H9 (cell line): ENCODE measurements at regions not wholly inside any gene's neighbourhood (a gene's known extent, or its start where the extent isn't known, plus 50 kb on each side); places are given as distances from the start of the nearest gene placed in this dataset.

Source experiments
- DNase-seq: peaks from one replicate; pipeline ENCODE4 v3.0.0-alpha.2; 2017
- H2AFZ ChIP-seq: one replicate; pipeline ENCODE4 v1.6.1; 2013; ENCODE audit warnings: mild to moderate bottlenecking, low read length, control low read depth, moderate library complexity
- H2AK5ac ChIP-seq: 2 replicates; pipeline ENCODE4 v1.6.1; 2013; ENCODE audit warnings: low read length, control low read depth, mixed read lengths; ENCODE audit not compliant: insufficient read length
- H2BK120ac ChIP-seq: one replicate; pipeline ENCODE4 v1.6.1; 2013; ENCODE audit warnings: low read depth, mild to moderate bottlenecking, low read length, control low read depth, inconsistent platforms; ENCODE audit not compliant: poor library complexity, severe bottlenecking
- H2BK12ac ChIP-seq: 2 replicates; pipeline ENCODE4 v1.6.1; 2013; ENCODE audit warnings: low read length, control low read depth, mixed read lengths, low read depth; ENCODE audit not compliant: insufficient read length
- H2BK15ac ChIP-seq: 2 replicates; pipeline ENCODE4 v1.6.1; 2013; ENCODE audit warnings: low read depth, low read length, control low read depth
- H2BK20ac ChIP-seq: one replicate; pipeline ENCODE4 v1.6.1; 2013; ENCODE audit warnings: low read depth, mild to moderate bottlenecking, low read length, control low read depth, inconsistent platforms; ENCODE audit not compliant: poor library complexity, severe bottlenecking
- H2BK5ac ChIP-seq: 2 replicates; pipeline ENCODE4 v1.6.1; 2013; ENCODE audit warnings: low read length, control low read depth, mixed read lengths; ENCODE audit not compliant: insufficient read length
- H3K14ac ChIP-seq: 2 replicates; pipeline ENCODE4 v1.6.1; 2013; ENCODE audit warnings: low read length, control low read depth; ENCODE audit not compliant: insufficient read depth
- H3K18ac ChIP-seq: 2 replicates; pipeline ENCODE4 v1.6.1; 2013; ENCODE audit warnings: low read depth, mild to moderate bottlenecking, mixed read lengths, low read length, control low read depth; ENCODE audit not compliant: insufficient read length
- H3K23ac ChIP-seq: 2 replicates; pipeline ENCODE4 v1.6.1; 2013; ENCODE audit warnings: low read length, control low read depth, mixed read lengths, low read depth; ENCODE audit not compliant: insufficient read length
- H3K23me2 ChIP-seq: 2 replicates; pipeline ENCODE4 v1.6.1; 2013; ENCODE audit warnings: low read depth, mild to moderate bottlenecking, mixed read lengths, low read length, control low read depth; ENCODE audit not compliant: insufficient read length, poor library complexity, severe bottlenecking
- H3K27ac ChIP-seq: 2 replicates; pipeline ENCODE4 v1.5.1; 2013; ENCODE audit warnings: low read length, control low read depth, mixed read lengths, low read depth; ENCODE audit not compliant: insufficient read length
- H3K27me3 ChIP-seq: 2 replicates; pipeline ENCODE4 v1.6.1; 2013; ENCODE audit warnings: low read length, control low read depth, inconsistent platforms; ENCODE audit not compliant: insufficient read depth
- H3K4ac ChIP-seq: 2 replicates; pipeline ENCODE4 v1.6.1; 2013; ENCODE audit warnings: low read depth, mild to moderate bottlenecking, control low read depth, inconsistent platforms, low read length, moderate library complexity
- H3K4me1 ChIP-seq: 2 replicates; pipeline ENCODE4 v1.6.1; 2013; ENCODE audit warnings: low read length, control low read depth, inconsistent platforms; ENCODE audit not compliant: insufficient read depth
- H3K4me2 ChIP-seq: 2 replicates; pipeline ENCODE4 v1.6.1; 2013; ENCODE audit warnings: low read length, control low read depth, mixed read lengths; ENCODE audit not compliant: insufficient read length, insufficient read depth
- H3K56ac ChIP-seq: 2 replicates; pipeline ENCODE4 v1.6.1; 2013; ENCODE audit warnings: low read depth, mild to moderate bottlenecking, mixed read lengths, low read length, control low read depth; ENCODE audit not compliant: insufficient read length
- H3K79me1 ChIP-seq: 2 replicates; pipeline ENCODE4 v1.6.1; 2013; ENCODE audit warnings: low read depth, mild to moderate bottlenecking, moderate library complexity, low read length, control low read depth, inconsistent platforms; ENCODE audit not compliant: insufficient read depth, poor library complexity, severe bottlenecking
- H3K79me2 ChIP-seq: 2 replicates; pipeline ENCODE4 v1.6.1; 2013; ENCODE audit warnings: low read length, control low read depth, inconsistent platforms; ENCODE audit not compliant: insufficient read depth
- H3K9ac ChIP-seq: 2 replicates; pipeline ENCODE4 v1.6.1; 2013; ENCODE audit warnings: low read length, control low read depth, mixed read lengths; ENCODE audit not compliant: insufficient read length; ENCODE audit errors: extremely low read depth
- H3K9me3 ChIP-seq: one replicate; pipeline ENCODE4 v1.6.1; 2013; ENCODE audit warnings: low read depth, low read length, inconsistent platforms; ENCODE audit not compliant: control insufficient read depth
- H3T11ph ChIP-seq: one replicate; pipeline ENCODE4 v1.6.1; 2013; ENCODE audit warnings: mild to moderate bottlenecking, low read length, control low read depth, inconsistent platforms
- H4K20me1 ChIP-seq: one replicate; pipeline ENCODE4 v1.6.1; 2013; ENCODE audit not compliant: control insufficient read depth, insufficient read length, insufficient read depth
- H4K5ac ChIP-seq: 2 replicates; pipeline ENCODE4 v1.6.1; 2013; ENCODE audit warnings: low read depth, mild to moderate bottlenecking, mixed read lengths, low read length, control low read depth; ENCODE audit not compliant: insufficient read length
- H4K8ac ChIP-seq: replicated peaks from 2 replicates; pipeline ENCODE4 v1.6.1; 2013; ENCODE audit warnings: low read length, control low read depth, mixed read lengths, low read depth; ENCODE audit not compliant: insufficient read length
- H4K91ac ChIP-seq: 2 replicates; pipeline ENCODE4 v1.6.1; 2013; ENCODE audit warnings: low read depth, mild to moderate bottlenecking, moderate library complexity, mixed read lengths, low read length, control low read depth; ENCODE audit not compliant: insufficient read length
- H3K27ac Mint-ChIP-seq, 3 experiments: 2 replicates in 2 of 3; 3 replicates in 1 of 3; pipeline ENCODE4 v1.8.0; 2020 to 2021; ENCODE audit warnings: mixed read lengths in 3 of 3, mild to moderate bottlenecking in 1 of 3, moderate library complexity in 1 of 3
- H3K27me3 Mint-ChIP-seq: 2 replicates; pipeline ENCODE4 v1.8.0; 2021; ENCODE audit warnings: low read depth, mild to moderate bottlenecking, moderate library complexity, mixed read lengths
- H3K36me3 Mint-ChIP-seq, 3 experiments: 2 replicates in 2 of 3; 3 replicates in 1 of 3; pipeline ENCODE4 v1.8.0; 2020 to 2021; ENCODE audit warnings: low read depth in 3 of 3, mixed read lengths in 3 of 3; ENCODE audit not compliant: insufficient read depth in 1 of 3
- H3K4me1 Mint-ChIP-seq, 2 experiments: 2 replicates each; pipeline ENCODE4 v1.8.0; 2020; ENCODE audit warnings: mixed read lengths in 2 of 2
- H3K4me3 Mint-ChIP-seq, 2 experiments: 2 replicates in 1 of 2; 3 replicates in 1 of 2; pipeline ENCODE4 v1.8.0; 2020 to 2021; ENCODE audit warnings: mild to moderate bottlenecking in 2 of 2, mixed read lengths in 2 of 2, moderate library complexity in 1 of 2
- H3K9me3 Mint-ChIP-seq, 2 experiments: 2 replicates in 1 of 2; 3 replicates in 1 of 2; pipeline ENCODE4 v1.8.0; 2020; ENCODE audit warnings: mild to moderate bottlenecking in 2 of 2, mixed read lengths in 2 of 2, moderate library complexity in 1 of 2
- WGBS: extraction: QIAGEN DNeasy Blood & Tissue Kit; methylation state at CpG from one replicate; pipeline ENCODE4 v1.1.7; 2013; ENCODE audit warnings: missing lambda C conversion rate, low lambda C conversion rate, mixed read lengths; ENCODE audit not compliant: insufficient read length; ENCODE audit errors: extremely low coverage; 5-methylcytosine and 5-hydroxymethylcytosine counted together
- TF ChIP-seq, protein P1 (sequence below): fragments of 200-600 bp; sonication (generic); conservative IDR thresholded peaks from 3 replicates; pipeline ENCODE4 v1.8.0; 2021; ENCODE audit warnings: antibody characterized with exemption, mild to moderate bottlenecking

DNA sequence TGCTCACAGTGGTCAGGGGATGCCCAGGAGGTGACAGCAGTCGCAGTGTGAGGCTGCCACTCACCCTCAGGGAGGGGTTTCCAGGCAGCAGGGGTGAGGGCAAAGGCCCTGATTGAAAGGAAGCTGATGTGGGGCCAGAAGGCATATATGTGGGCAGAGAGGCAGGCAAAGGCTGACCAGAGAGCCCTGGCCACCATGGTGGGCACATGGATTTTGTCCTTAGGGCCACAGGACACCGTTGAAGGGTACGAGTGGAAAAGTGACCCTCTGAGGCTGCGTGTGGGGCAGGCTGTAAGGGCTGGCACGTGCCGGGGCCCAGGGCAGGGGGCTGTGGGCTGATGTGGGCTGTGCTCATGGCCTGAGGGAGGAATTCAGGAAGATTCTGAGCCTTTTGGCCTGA lies 57.5 kb upstream of the ZNF32 start:
- Histone ChIP-seq H3K79me2 (no peaks in the 10 kb centered on the region), H3K9ac (no peak overlapping the region), H4K8ac (no peak overlapping the region), H3K56ac (no peak overlapping the region), H3K4me1 (no peaks in the 10 kb centered on the region), H3K27ac (no peak overlapping the region), H2BK12ac (no peak overlapping the region), H3K4me2 (no peak overlapping the region), H2AK5ac (no peak overlapping the region), H3K18ac (no peak overlapping the region), H3K14ac (no peak overlapping the region; the same call in 1 of the 2 replicates), H2BK15ac (no peak overlapping the region), H3T11ph (no peak overlapping the region), H4K5ac (no peak overlapping the region), H2BK20ac (no peak overlapping the region), H3K79me1 (no peaks in the 10 kb centered on the region), H4K91ac (no peak overlapping the region), H2AFZ (no peak overlapping the region), H3K27me3 (no peaks in the 10 kb centered on the region), H4K20me1 (no peaks in the 10 kb centered on the region), H2BK5ac (no peak overlapping the region), H3K23me2 (no peaks in the 10 kb centered on the region), H3K4ac (no peak overlapping the region), H3K9me3 (no peaks in the 10 kb centered on the region), H3K23ac (no peak overlapping the region), H2BK120ac (no peak overlapping the region)
- H3K9me3 Mint-ChIP-seq, result no peaks in the 10 kb centered on the region
- H3K4me3 Mint-ChIP-seq, result no peak overlapping the region
- H3K36me3 Mint-ChIP-seq, result no peaks in the 10 kb centered on the region
- TF ChIP-seq, protein P1, sequence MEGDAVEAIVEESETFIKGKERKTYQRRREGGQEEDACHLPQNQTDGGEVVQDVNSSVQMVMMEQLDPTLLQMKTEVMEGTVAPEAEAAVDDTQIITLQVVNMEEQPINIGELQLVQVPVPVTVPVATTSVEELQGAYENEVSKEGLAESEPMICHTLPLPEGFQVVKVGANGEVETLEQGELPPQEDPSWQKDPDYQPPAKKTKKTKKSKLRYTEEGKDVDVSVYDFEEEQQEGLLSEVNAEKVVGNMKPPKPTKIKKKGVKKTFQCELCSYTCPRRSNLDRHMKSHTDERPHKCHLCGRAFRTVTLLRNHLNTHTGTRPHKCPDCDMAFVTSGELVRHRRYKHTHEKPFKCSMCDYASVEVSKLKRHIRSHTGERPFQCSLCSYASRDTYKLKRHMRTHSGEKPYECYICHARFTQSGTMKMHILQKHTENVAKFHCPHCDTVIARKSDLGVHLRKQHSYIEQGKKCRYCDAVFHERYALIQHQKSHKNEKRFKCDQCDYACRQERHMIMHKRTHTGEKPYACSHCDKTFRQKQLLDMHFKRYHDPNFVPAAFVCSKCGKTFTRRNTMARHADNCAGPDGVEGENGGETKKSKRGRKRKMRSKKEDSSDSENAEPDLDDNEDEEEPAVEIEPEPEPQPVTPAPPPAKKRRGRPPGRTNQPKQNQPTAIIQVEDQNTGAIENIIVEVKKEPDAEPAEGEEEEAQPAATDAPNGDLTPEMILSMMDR, result no peak
- peak; percentile 9 for DNase-seq
- WGBS, result no CpG with 5 or more reads among the region's 6 CpGs
- H3K27me3 Mint-ChIP-seq, result no peaks in the 10 kb centered on the region
- peaks cover 0 to 4% of the 10 kb centered on the region in 2 experiments; a peak in 1 of 4 replicates for H3K4me1 Mint-ChIP-seq
- H3K27ac Mint-ChIP-seq, result no peak overlapping the region
